Pancreas (tissue), 10 donors: ENCODE measurements at regions not wholly inside any gene's neighbourhood (a gene's known extent, or its start where the extent isn't known, plus 50 kb on each side); places are given as distances from the start of the nearest gene placed in this dataset.
"Not testable (repeated sequence)": the region's sequence is repeated elsewhere in the genome, so short reads cannot be mapped to it uniquely, and the experiment has no call there.

Source experiments
- ATAC-seq, 4 donors: fragments of 200-7000 bp; cut with Tn5 transposase; one replicate each; pipeline versions ENCODE4 v1.8.0 to v1.9.1; 2020; ENCODE audit warnings: mild to moderate bottlenecking in 4 of 4, moderate library complexity in 4 of 4
- DNase-seq, 6 donors: peaks; one replicate each; pipeline ENCODE4 v3.0.0-alpha.2; 2020
- FAIRE-seq: peaks from 2 replicates; lab custom pipeline; 2012; peaks lifted over from hg19 to GRCh38; lab: Jason Lieb, UNC
- H3K27ac ChIP-seq, 4 donors: fragments of 200-600 bp; sonication (generic); 1 replicate in 3 of 4; 2 replicates in 1 of 4; pipeline versions ENCODE4 v1.5.0 to v1.8.0; 2020
- H3K27me3 ChIP-seq, 4 donors: fragments of 200-600 bp; one replicate each; pipeline ENCODE4 v1.8.0; 2021
- H3K36me3 ChIP-seq, 3 donors: fragments of 200-600 bp; sonication (generic) in 1 of 3; one replicate each; pipeline versions ENCODE4 v1.5.0 to v1.8.0; 2020 to 2021
- H3K4me1 ChIP-seq, 3 donors: fragments of 200-600 bp; one replicate each; pipeline ENCODE4 v1.8.0; 2021
- H3K4me3 ChIP-seq, 4 donors: fragments of 200-600 bp; sonication (generic) in 2 of 4; one replicate each; pipeline versions ENCODE4 v1.5.0 to v1.8.0; 2020 to 2021
- H3K9me3 ChIP-seq, 4 donors: fragments of 200-600 bp; one replicate each; pipeline ENCODE4 v1.8.0; 2021
- WGBS, 2 donors: extraction: QIAGEN DNeasy Blood & Tissue Kit; methylation state at CpG; one replicate each; pipeline ENCODE4 v1.1.7; 2013; 5-methylcytosine and 5-hydroxymethylcytosine counted together
- intact Hi-C, 3 donors: fragments of 100-400 bp; cut with DNase I; formaldehyde crosslinking; loops; one replicate each; pipeline versions ENCODE4 v1.11.1 to v1.14.2; 2022
- TF ChIP-seq, protein P1 (sequence below), 4 donors: fragments of 200-600 bp; sonication (generic) in 3 of 4; IDR thresholded peaks; one replicate each; pipeline versions ENCODE4 v1.5.0 to v1.8.0; 2021; ENCODE audit warnings: antibody characterized with exemption in 4 of 4
- donor health status: healthy with polysubstance abuse.
- donor health status: DM: no; HTN: no; CAD: no; lungs with moderate emphysema.
- donor health status: DM: no; HTN: no; CAD: no.
- donor health status: control.
- donor health status: control.
- donor health status: Bipolar disorder and iron deficiency.
- donor health status: DM: yes; HTN: yes; CAD: no.
- donor health status: DM: no; HTN: no; CAD: no.
- donor health status: DM: no; HTN: no; CAD: no.
- donor health status: DM: yes; HTN: yes; CAD: no.

DNA sequence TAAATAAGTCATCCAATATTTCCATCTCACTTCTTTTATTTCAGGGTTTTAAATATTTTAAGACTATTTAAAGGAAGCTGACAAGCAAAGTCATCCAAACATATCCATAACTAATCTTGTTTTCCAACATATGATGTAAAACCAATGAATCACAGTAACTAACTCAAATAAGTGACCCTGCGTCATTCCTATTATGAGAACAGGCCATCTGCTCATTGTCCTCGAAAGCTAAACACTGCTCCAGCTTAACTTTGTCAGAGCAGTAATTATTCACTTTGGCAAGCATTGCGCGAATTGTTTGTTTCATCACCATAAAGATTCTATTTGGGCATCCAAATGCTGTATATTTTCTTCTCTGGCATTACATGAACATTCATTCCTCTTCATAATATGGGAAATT, 99.1 kb downstream of the CAPZA3 start:
- Histone ChIP-seq H3K9me3 (no peaks in the 10 kb centered on the region), H3K4me1 (no peaks in the 10 kb centered on the region), H3K27me3 (no peaks in the 10 kb centered on the region), H3K27ac (no peak overlapping the region), H3K36me3 (no peaks in the 10 kb centered on the region), H3K4me3 (no peak overlapping the region)
- FAIRE-seq = peak; percentile 94
- 27% methylated on average over 4 of the region's 4 CpGs for WGBS, 2 donors
- intact Hi-C loops = no loop called here
- TF ChIP-seq, protein P1, sequence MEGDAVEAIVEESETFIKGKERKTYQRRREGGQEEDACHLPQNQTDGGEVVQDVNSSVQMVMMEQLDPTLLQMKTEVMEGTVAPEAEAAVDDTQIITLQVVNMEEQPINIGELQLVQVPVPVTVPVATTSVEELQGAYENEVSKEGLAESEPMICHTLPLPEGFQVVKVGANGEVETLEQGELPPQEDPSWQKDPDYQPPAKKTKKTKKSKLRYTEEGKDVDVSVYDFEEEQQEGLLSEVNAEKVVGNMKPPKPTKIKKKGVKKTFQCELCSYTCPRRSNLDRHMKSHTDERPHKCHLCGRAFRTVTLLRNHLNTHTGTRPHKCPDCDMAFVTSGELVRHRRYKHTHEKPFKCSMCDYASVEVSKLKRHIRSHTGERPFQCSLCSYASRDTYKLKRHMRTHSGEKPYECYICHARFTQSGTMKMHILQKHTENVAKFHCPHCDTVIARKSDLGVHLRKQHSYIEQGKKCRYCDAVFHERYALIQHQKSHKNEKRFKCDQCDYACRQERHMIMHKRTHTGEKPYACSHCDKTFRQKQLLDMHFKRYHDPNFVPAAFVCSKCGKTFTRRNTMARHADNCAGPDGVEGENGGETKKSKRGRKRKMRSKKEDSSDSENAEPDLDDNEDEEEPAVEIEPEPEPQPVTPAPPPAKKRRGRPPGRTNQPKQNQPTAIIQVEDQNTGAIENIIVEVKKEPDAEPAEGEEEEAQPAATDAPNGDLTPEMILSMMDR (IDR thresholded peaks at IDR 0.05) = no peak
- peak in 3 of 6 donors; percentile 17 to 51 (median 27) for DNase-seq
- peak; percentile 81 to 93 (median 86) for ATAC-seq

DNA sequence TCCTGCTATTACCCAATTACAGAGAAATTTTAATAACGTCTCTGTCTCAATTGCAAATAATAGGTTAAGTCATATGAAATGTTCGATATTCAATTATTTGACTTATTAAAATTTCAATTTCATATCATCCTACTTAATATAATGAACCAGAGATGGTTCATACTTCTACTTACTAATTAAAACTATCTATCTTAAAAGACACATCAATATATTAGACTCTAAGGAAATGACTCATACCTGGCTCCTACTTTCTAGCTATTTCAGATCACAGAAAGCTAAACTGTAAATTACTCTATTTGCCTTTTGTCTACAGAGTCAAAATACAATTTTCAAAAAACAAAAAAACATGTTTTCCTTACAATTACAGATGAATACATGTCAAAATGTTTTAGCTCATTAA, 99.6 kb downstream of the CAPZA3 start:
- H3K4me1 ChIP-seq = no peaks in the 10 kb centered on the region
- no peaks in the 10 kb centered on the region for H3K9me3 ChIP-seq
- H3K27ac ChIP-seq = no peak overlapping the region
- H3K4me3 ChIP-seq = no peak overlapping the region
- no peak for ATAC-seq
- no peak for FAIRE-seq
- H3K27me3 ChIP-seq = no peaks in the 10 kb centered on the region
- TF ChIP-seq, protein P1 (IDR thresholded peaks at IDR 0.05) = no peak
- intact Hi-C loops = no loop called here
- H3K36me3 ChIP-seq = no peaks in the 10 kb centered on the region
- 58 to 60% methylated on average over 2 of the region's 2 CpGs for WGBS, 2 donors
- no peak for DNase-seq

DNA sequence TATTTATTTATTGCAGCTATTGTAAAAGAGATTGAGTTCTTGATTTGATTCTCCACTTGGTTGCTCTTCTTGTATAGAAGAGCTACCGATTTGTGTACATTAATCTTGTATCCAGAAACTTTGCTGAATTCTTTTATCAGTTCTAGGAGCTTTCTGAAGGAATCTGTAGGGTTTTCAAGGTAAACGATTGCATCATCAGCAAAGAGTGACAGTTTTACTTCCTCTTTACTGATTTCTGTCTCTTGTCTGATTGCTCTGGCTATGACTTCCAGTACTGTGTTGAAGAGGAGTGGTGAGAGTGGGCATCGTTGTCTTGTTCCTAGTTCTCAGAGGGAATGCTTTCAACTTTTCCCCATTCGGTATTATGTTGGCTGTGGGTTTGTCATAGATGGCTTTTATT, 103.1 kb downstream of the CAPZA3 start:
- WGBS, 2 donors = 79 to 85% methylated on average over 4 of the region's 4 CpGs
- H3K36me3 ChIP-seq, H3K4me1 ChIP-seq, H3K9me3 ChIP-seq, H3K27ac ChIP-seq, FAIRE-seq, H3K4me3 ChIP-seq, H3K27me3 ChIP-seq, intact Hi-C loops, ATAC-seq, DNase-seq: not testable (repeated sequence)

DNA sequence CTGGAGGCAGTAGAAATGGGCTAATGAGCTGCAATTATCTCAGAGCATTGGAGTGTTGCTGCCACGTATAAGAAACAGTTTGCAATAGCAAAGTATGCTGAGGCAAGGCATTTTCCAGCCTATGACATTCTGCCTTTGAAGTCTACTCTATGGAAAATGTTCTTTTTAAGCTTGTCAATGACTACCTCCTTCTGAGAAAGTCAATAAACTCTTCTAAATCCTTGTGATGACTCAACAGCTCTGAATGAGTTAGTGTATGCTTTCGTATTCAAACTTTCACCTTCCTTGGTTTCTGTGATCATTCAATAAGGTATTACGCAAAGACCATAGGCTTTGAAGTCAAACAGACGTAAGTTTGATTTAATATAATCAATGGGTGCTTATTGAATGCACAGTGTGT, 111.2 kb downstream of the CAPZA3 start:
- Histone ChIP-seq H3K27ac (no peak overlapping the region), H3K9me3 (no peaks in the 10 kb centered on the region), H3K27me3 (no peaks in the 10 kb centered on the region), H3K4me1 (no peaks in the 10 kb centered on the region), H3K36me3 (no peaks in the 10 kb centered on the region), H3K4me3 (no peak overlapping the region)
- intact Hi-C loops = no loop called here
- WGBS, 2 donors = 79 to 86% methylated on average over 4 of the region's 4 CpGs
- no peak for FAIRE-seq
- DNase-seq = no peak
- TF ChIP-seq, protein P1 (IDR thresholded peaks at IDR 0.05) = no peak
- ATAC-seq = no peak

DNA sequence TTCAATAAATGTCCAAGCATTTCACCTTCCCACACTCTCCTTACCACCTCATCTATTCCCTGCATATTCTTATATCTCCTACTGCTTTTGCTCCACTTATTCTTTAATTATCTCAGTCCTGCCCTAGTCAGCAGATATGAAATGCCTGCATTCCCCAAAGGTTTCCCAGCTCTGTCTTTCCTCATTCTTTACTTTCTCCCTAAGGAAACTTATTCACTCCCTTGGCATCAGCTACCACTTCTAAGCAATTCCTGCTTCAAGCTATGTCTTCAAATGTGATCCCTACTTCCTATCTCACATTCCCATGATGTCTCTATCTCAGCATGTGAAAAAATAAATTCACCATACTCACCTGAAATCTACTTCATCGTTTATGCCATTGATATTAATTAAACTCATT, 111.8 kb downstream of the CAPZA3 start:
- TF ChIP-seq, protein P1 (IDR thresholded peaks at IDR 0.05) = no peak
- ATAC-seq = no peak
- no peaks in the 10 kb centered on the region for H3K4me1 ChIP-seq
- no peaks in the 10 kb centered on the region for H3K27me3 ChIP-seq
- no peak overlapping the region for H3K27ac ChIP-seq
- H3K4me3 ChIP-seq = no peak overlapping the region
- H3K9me3 ChIP-seq = no peaks in the 10 kb centered on the region
- no peaks in the 10 kb centered on the region for H3K36me3 ChIP-seq
- WGBS, 2 donors = 71% methylated on average over 1 of the region's 1 CpG
- no peak for DNase-seq
- FAIRE-seq = no peak
- intact Hi-C loops = no loop called here
